ENCODE measurements at regions not wholly inside any gene's neighbourhood (a gene's known extent, or its start where the extent isn't known, plus 50 kb on each side); places are given as distances from the start of the nearest gene placed in this dataset.
A peak's percentile ranks its signal among the peaks of the same experiment; 100 is the strongest.
"Not testable (repeated sequence)": the region's sequence is repeated elsewhere in the genome, so short reads cannot be mapped to it uniquely, and the experiment has no call there.

DNA sequence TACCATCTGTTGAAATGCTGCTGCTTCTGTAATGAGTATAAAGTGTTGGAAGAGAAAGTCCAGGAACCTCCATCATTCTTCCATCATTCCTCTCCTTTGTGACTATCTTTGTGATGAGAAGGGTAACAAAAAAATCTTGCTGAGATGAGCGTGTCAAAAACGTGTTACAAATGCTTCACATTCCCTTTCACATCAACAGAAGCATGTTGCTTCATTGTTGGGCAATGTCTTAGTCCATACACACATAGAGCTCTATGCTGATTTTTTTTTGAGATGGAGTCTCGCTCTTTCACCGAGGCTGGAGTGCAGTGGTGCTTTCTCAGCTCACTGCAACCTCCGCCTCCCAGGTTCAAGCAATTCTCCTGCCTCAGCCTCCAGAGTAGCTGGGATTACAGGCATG is 114.1 kb upstream of the ESR1 start:
- H3K4me3 ChIP-seq, result no peak overlapping the region
- DNase-seq (ENCODE audit: extremely low spot score), result no peak
- H3K36me3 ChIP-seq, result no peaks in the 10 kb centered on the region
- H3K27me3 ChIP-seq, result no peaks in the 10 kb centered on the region
- peaks cover 0 to 3% (median 0%) of the 10 kb centered on the region in 4 donors for H3K9me3 ChIP-seq
- 86% methylated on average over 5 of the region's 5 CpGs for WGBS
- H3K27ac ChIP-seq (replicated peaks in 1 of 4), result no peak overlapping the region
- intact Hi-C loops (cut with DNase I), result no loop called here
- no peak for TF ChIP-seq EP300 (IDR thresholded peaks at IDR 0.05)
- no peaks in the 10 kb centered on the region for H3K4me1 ChIP-seq

DNA sequence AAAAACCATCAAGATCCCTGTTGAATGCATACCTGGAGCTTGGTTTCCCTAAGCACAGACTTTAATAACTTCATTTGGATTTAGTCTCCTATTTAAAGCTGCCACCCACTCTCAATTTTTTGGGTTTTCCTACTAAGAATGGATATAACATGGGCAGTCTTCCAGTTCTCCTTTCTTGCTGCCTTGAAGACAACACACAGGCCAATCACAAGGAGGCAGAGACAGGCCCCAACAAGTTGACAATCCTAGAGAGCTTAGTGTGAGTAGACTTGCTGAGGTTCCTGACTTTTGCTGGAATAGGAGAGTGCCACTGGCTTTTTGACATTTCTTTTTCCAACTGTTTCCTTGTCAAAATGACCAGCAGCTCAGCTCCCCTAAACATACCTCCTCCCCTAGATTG is 112.3 kb upstream of the ESR1 start:
- Histone ChIP-seq H3K4me3 (no peak overlapping the region), H3K27me3 (no peaks in the 10 kb centered on the region), H3K36me3 (no peaks in the 10 kb centered on the region), H3K9me3 (peaks cover 0 to 4% (median 0%) of the 10 kb centered on the region in 4 donors), H3K4me1 (no peaks in the 10 kb centered on the region), H3K27ac (replicated peaks in 1 of 4) (no peak overlapping the region)
- DNase-seq (ENCODE audit: extremely low spot score), result no peak
- TF ChIP-seq EP300 (IDR thresholded peaks at IDR 0.05), result no peak
- TF ChIP-seq POLR2A (IDR thresholded peaks at IDR 0.05; ENCODE audit: low read depth), result no peak
- TF ChIP-seq, protein P1, sequence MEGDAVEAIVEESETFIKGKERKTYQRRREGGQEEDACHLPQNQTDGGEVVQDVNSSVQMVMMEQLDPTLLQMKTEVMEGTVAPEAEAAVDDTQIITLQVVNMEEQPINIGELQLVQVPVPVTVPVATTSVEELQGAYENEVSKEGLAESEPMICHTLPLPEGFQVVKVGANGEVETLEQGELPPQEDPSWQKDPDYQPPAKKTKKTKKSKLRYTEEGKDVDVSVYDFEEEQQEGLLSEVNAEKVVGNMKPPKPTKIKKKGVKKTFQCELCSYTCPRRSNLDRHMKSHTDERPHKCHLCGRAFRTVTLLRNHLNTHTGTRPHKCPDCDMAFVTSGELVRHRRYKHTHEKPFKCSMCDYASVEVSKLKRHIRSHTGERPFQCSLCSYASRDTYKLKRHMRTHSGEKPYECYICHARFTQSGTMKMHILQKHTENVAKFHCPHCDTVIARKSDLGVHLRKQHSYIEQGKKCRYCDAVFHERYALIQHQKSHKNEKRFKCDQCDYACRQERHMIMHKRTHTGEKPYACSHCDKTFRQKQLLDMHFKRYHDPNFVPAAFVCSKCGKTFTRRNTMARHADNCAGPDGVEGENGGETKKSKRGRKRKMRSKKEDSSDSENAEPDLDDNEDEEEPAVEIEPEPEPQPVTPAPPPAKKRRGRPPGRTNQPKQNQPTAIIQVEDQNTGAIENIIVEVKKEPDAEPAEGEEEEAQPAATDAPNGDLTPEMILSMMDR (IDR thresholded peaks at IDR 0.05), result no peak
- no peak for TF ChIP-seq POLR2AphosphoS5 (IDR thresholded peaks at IDR 0.05)
- intact Hi-C loops (cut with DNase I), result no loop called here

DNA sequence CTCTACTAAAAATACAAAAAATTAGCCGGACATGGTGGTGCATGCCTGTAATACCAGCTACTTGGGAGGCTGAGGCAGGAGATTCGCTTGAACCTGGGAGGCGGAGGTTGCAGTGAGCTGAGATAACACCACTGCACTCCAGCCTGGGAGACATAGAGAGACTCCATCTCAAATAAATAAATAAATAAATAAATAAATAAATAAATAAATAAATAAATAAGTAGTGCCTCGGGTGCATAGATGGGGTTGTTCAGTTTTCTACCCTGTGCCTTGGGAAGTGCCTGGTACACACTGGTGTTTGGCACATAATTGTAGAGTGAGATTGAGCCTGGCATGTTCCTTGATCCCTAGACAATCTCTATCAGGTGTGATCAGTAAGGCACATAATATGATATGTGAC is 111.2 kb upstream of the ESR1 start:
- intact Hi-C loops (cut with DNase I); DNase-seq (ENCODE audit: extremely low spot score); H3K4me3 ChIP-seq; H3K4me1 ChIP-seq; H3K9me3 ChIP-seq; H3K36me3 ChIP-seq; H3K27ac ChIP-seq (replicated peaks in 1 of 4); H3K27me3 ChIP-seq: not testable (repeated sequence)
- 93% methylated on average over 4 of the region's 4 CpGs for WGBS

DNA sequence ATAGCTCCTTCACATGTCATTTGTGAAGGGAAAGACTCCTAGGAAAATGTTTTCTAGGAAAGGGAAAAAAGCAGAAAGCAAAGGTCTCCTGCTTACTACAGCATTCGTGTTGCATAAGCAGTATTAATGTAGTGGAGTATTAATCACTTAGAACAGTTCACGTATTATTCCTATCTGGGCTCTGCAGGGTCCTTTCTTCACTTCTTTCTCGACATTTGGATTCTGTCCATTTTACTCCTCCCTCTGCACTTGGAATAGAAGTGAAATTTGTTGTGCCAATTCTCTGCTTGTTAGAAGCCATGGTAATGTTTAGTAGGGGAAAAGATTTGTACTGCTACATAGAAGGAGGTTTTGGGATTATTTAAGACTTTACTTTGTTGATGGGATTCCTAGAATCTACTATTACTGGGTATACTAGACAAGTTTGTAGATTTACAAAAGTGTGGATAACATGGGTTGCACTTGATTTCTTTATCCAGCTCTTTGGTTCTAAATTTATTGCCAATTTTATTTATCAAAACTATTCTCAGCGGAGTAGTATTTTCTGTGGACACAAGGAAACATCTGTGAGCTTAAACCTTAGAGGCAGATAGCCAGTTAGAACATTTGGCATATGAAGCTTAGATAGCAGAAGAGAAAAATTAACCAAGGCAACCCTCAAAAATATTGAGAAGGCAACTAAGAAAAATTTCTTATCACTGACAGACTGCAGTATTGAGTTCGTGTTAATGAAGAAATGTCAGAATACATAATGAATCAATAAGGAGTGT is 108.4 kb upstream of the ESR1 start:
- H3K4me3 ChIP-seq, result no peak overlapping the region
- H3K9me3 ChIP-seq, result peaks cover 0 to 4% (median 0%) of the 10 kb centered on the region in 4 donors
- peak overlapping the region in 1 of 4 donors; percentile 24 for H3K27ac ChIP-seq (replicated peaks in 1 of 4)
- no peaks in the 10 kb centered on the region for H3K36me3 ChIP-seq
- no peaks in the 10 kb centered on the region for H3K4me1 ChIP-seq
- DNase-seq (ENCODE audit: extremely low spot score), result no peak
- intact Hi-C loops (cut with DNase I), result no loop called here
- H3K27me3 ChIP-seq, result no peaks in the 10 kb centered on the region
- no peak for TF ChIP-seq POLR2A (IDR thresholded peaks at IDR 0.05; ENCODE audit: low read depth)
- TF ChIP-seq, protein P1 (IDR thresholded peaks at IDR 0.05), result no peak
- TF ChIP-seq EP300 (IDR thresholded peaks at IDR 0.05), result no peak
- no peak for TF ChIP-seq POLR2AphosphoS5 (IDR thresholded peaks at IDR 0.05)
- 66% methylated on average over 5 of the region's 5 CpGs for WGBS

DNA sequence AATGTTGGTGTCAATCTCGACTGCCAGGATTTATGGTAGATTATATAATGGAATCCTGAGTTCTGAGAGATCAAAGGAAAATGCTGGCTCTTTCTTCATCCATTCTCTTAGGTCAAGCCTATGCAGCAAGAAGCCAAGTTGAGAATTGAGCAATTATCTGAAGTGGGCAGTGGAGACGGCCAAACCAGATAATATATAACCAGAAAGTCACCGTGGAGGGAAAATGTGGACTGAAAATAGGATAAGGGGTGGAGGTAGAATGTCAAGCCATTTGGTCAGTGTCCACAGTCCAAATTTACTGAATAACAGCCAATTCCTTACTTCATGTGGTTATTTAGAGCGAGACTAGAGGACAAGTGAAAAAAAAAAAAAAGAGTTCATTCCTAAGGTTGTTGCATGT is 107.8 kb upstream of the ESR1 start:
- Histone ChIP-seq H3K9me3 (peaks cover 0 to 4% (median 0%) of the 10 kb centered on the region in 4 donors), H3K4me1 (no peaks in the 10 kb centered on the region), H3K36me3 (no peaks in the 10 kb centered on the region), H3K27me3 (no peaks in the 10 kb centered on the region), H3K27ac (replicated peaks in 1 of 4) (peak overlapping the region in 1 of 4 donors; percentile 13), H3K4me3 (no peak overlapping the region)
- no peak for DNase-seq (ENCODE audit: extremely low spot score)
- WGBS, result 58% methylated on average over 4 of the region's 4 CpGs
- no peak for TF ChIP-seq POLR2A (IDR thresholded peaks at IDR 0.05; ENCODE audit: low read depth)
- TF ChIP-seq POLR2AphosphoS5 (IDR thresholded peaks at IDR 0.05), result no peak
- no peak for TF ChIP-seq EP300 (IDR thresholded peaks at IDR 0.05)
- TF ChIP-seq, protein P1 (IDR thresholded peaks at IDR 0.05), result no peak
- intact Hi-C loops (cut with DNase I), result no loop called here
